Parathyroid adenoma (tissue), 2 donors: ENCODE measurements at regions not wholly inside any gene's neighbourhood (a gene's known extent, or its start where the extent isn't known, plus 50 kb on each side); places are given as distances from the start of the nearest gene placed in this dataset.

Experiments used
- H2AFZ ChIP-seq: fragments of 300-600 bp; sonication (generic); one replicate; pipeline ENCODE4 v1.7.0; 2017; ENCODE audit warnings: antibody characterized with exemption, mild to moderate bottlenecking
- H3K27ac ChIP-seq: fragments of 300-600 bp; sonication (generic); one replicate; pipeline ENCODE4 v1.7.0; 2017
- H3K27me3 ChIP-seq: fragments of 300-600 bp; sonication (generic); one replicate; pipeline ENCODE4 v1.7.0; 2017; ENCODE audit warnings: low read length; ENCODE audit not compliant: control insufficient read depth, insufficient read depth
- H3K36me3 ChIP-seq: fragments of 300-600 bp; sonication (generic); one replicate; pipeline ENCODE4 v1.7.0; 2017; ENCODE audit warnings: low read length; ENCODE audit not compliant: control insufficient read depth, insufficient read depth
- H3K4me1 ChIP-seq: fragments of 300-600 bp; sonication (generic); one replicate; pipeline ENCODE4 v1.7.0; 2017; ENCODE audit warnings: control low read depth
- H3K4me2 ChIP-seq: fragments of 300-600 bp; sonication (generic); one replicate; pipeline ENCODE4 v1.7.0; 2017; ENCODE audit warnings: low read length
- H3K4me3 ChIP-seq: fragments of 300-600 bp; sonication (generic); one replicate; pipeline ENCODE4 v1.7.0; 2017; ENCODE audit warnings: low read depth, low read length
- H3K79me2 ChIP-seq: fragments of 300-600 bp; sonication (generic); one replicate; pipeline ENCODE4 v1.7.0; 2017; ENCODE audit warnings: control low read depth
- H3K9ac ChIP-seq: fragments of 300-600 bp; sonication (generic); one replicate; pipeline ENCODE4 v1.7.0; 2017; ENCODE audit warnings: mild to moderate bottlenecking
- H3K9me3 ChIP-seq: fragments of 300-600 bp; sonication (generic); one replicate; pipeline ENCODE4 v1.7.0; 2017; ENCODE audit warnings: low read length; ENCODE audit not compliant: control insufficient read depth
- CTCF ChIP-seq: fragments of 300-600 bp; sonication (generic); IDR thresholded peaks from one replicate; pipeline ENCODE4 v1.7.0; 2017; ENCODE audit warnings: antibody characterized with exemption, mild to moderate bottlenecking
- donor health status: primary hyperparathyroidism.

GRCh38 chr19:32141840-32142511, 203.4 kb upstream of the ZNF507 start:
- Histone ChIP-seq H3K27ac (no peak overlapping the region), H3K4me1 (no peaks in the 10 kb centered on the region), H3K27me3 (no peaks in the 10 kb centered on the region), H3K4me2 (no peak overlapping the region), H3K4me3 (no peak overlapping the region), H3K9me3 (no peaks in the 10 kb centered on the region), H2AFZ (no peak overlapping the region), H3K36me3 (no peaks in the 10 kb centered on the region), H3K79me2 (no peaks in the 10 kb centered on the region), H3K9ac (no peak overlapping the region)
- TF ChIP-seq CTCF, result no peak

DNA sequence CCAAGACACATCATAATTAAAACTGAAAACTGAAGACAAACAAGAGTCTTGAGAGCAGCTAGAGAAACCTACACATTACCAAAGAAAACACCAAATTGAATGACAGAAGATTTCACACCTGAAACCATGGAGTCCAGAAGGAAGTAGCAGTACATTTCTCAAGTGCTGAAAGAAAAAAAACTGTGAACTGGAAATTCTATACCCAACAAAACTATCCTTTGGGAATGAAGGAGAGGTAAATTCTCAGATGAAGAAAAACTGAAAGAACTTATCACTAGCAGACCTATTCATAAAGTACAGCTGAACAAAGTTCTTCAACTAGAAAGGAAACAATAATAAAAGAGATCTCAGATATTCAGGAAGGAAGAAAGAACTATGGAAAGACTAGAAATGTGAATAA, 198.7 kb upstream of the ZNF507 start:
- no peaks in the 10 kb centered on the region for H3K27me3 ChIP-seq
- no peak overlapping the region for H3K27ac ChIP-seq
- H3K79me2 ChIP-seq, result no peaks in the 10 kb centered on the region
- no peaks in the 10 kb centered on the region for H3K36me3 ChIP-seq
- no peak overlapping the region for H3K4me3 ChIP-seq
- H2AFZ ChIP-seq, result no peak overlapping the region
- no peak overlapping the region for H3K9ac ChIP-seq
- no peaks in the 10 kb centered on the region for H3K4me1 ChIP-seq
- no peak for TF ChIP-seq CTCF
- no peaks in the 10 kb centered on the region for H3K9me3 ChIP-seq
- no peak overlapping the region for H3K4me2 ChIP-seq

DNA sequence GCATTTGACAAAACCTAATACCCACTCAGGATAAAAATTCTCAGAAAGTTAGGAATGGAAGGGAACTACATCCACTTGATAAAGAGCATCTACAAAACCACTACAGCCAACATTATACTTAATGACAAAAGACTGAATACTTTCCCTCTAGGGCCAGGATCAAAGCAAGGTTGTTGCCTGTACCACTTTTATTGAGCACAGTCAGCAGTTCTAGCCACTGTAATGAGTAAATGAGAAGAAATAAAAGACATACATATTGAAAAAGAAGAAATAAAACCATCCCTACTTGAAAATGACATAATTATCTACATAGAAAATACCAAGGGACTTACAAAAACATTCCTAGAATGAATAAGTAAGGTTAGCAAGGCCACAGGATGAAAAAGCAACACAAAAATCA, 194.8 kb upstream of the ZNF507 start:
- TF ChIP-seq CTCF, result no peak
- H3K36me3 ChIP-seq, result no peaks in the 10 kb centered on the region
- H3K4me3 ChIP-seq, result no peak overlapping the region
- H3K27ac ChIP-seq, result no peak overlapping the region
- no peaks in the 10 kb centered on the region for H3K4me1 ChIP-seq
- H3K79me2 ChIP-seq, result no peaks in the 10 kb centered on the region
- H3K4me2 ChIP-seq, result no peak overlapping the region
- no peak overlapping the region for H3K9ac ChIP-seq
- H3K27me3 ChIP-seq, result no peaks in the 10 kb centered on the region
- no peak overlapping the region for H2AFZ ChIP-seq
- no peaks in the 10 kb centered on the region for H3K9me3 ChIP-seq

DNA sequence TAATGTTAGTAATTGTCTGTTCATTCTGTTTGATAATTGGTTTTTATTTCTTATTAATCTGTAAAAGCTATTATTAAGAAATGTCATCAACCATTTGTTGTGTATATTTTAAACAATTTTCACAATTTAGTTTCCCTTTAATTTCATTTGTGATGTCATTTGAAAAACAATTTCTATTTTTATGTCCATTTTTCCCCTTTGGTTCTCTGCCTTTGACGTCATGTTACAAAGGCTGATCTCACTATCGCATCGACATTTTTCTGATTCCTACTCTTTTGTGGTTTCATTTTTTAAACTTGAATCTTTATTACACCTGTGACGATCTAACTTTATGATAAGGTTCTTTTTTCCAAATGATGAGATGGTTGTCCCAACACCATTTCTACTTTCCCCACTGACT, 191.0 kb upstream of the ZNF507 start:
- Histone ChIP-seq H3K79me2 (no peaks in the 10 kb centered on the region), H3K9me3 (no peaks in the 10 kb centered on the region), H2AFZ (no peak overlapping the region), H3K4me1 (no peaks in the 10 kb centered on the region), H3K36me3 (no peaks in the 10 kb centered on the region), H3K27me3 (no peaks in the 10 kb centered on the region), H3K4me3 (no peak overlapping the region), H3K9ac (no peak overlapping the region), H3K27ac (no peak overlapping the region), H3K4me2 (no peak overlapping the region)
- no peak for TF ChIP-seq CTCF

DNA sequence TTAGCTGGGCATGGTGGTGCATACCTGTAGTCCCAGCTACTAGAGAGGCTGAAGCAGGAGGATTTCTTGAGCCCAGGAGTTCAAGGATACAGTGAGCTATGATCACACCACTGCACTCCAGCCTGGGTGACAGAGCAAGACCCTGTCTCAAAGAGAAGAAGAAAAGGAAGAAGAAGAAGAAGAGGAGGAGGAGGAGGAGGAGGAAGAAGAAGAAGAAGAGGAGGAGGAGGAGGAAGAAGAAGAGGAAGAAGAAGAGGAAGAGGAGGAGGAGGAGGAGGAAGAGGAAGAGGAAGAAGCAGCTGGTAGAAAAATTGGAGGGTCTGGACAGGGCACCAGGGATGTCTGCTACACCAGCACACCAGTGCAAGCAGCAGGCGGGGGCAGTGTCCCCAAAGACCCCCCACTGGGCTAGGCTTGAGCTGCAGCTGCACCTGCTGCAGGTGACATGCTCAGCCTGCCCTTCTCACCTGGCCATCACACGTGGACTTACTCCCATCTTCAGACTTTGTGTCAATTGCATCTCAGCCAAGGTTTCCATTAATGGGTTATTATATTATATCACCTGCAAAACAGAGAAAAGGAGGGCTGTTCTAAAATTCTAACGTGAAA, 180.9 kb upstream of the ZNF507 start:
- Histone ChIP-seq H3K9me3 (no peaks in the 10 kb centered on the region), H3K4me2 (no peak overlapping the region), H3K9ac (no peak overlapping the region), H3K36me3 (no peaks in the 10 kb centered on the region), H3K4me3 (no peak overlapping the region), H3K27ac (no peak overlapping the region), H2AFZ (no peak overlapping the region), H3K4me1 (no peaks in the 10 kb centered on the region), H3K27me3 (no peaks in the 10 kb centered on the region), H3K79me2 (no peaks in the 10 kb centered on the region)
- no peak for TF ChIP-seq CTCF
